GM12872 (cell line): ENCODE measurements at regions not wholly inside any gene's neighbourhood (a gene's known extent, or its start where the extent isn't known, plus 50 kb on each side); places are given as distances from the start of the nearest gene placed in this dataset.

ENCODE experiments used
- TF ChIP-seq, protein P1 (sequence below): IDR thresholded peaks from 3 replicates; pipeline ENCODE4 v1.5.1; 2011; ENCODE audit warnings: low read depth, mild to moderate bottlenecking, low read length, moderate library complexity; ENCODE audit not compliant: insufficient read depth

DNA sequence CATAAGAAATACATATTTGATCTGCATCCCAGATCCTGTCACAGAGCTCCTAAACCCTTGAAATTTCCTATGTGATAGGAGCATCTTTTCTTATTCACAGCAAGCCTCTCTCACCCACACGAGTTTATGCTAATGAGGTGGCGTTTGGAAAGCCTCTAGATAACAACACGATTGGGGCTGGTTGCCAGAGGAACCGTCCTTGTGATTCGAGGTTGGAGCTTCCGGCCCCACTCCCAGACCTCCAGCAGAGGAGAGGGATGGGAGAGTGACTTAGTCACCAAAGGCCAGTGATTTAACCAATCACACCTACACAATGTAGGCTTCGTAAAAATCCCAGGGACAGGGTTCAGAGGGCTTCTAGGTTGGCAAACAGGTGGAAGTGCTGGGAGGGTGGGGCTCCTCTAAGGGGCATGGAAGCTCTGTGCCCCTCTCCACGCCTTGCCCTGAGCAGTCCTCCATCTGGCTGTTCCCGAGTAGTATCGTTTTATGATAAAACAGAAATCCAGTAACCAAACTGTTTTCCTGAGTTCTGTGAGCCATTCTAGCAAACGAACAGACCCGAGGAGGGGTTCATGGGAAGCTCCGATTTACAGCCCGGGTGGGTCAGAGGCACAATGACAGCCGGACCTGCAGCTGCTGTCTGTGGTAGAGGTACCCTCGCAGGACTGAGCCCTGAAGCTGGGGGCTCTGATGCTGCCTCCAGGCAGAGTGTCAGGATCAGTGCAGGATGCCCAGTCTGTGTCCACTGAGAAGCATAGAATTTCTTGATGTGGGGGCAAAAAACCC lies 238.1 kb upstream of the ARID1B start:
- TF ChIP-seq, protein P1, sequence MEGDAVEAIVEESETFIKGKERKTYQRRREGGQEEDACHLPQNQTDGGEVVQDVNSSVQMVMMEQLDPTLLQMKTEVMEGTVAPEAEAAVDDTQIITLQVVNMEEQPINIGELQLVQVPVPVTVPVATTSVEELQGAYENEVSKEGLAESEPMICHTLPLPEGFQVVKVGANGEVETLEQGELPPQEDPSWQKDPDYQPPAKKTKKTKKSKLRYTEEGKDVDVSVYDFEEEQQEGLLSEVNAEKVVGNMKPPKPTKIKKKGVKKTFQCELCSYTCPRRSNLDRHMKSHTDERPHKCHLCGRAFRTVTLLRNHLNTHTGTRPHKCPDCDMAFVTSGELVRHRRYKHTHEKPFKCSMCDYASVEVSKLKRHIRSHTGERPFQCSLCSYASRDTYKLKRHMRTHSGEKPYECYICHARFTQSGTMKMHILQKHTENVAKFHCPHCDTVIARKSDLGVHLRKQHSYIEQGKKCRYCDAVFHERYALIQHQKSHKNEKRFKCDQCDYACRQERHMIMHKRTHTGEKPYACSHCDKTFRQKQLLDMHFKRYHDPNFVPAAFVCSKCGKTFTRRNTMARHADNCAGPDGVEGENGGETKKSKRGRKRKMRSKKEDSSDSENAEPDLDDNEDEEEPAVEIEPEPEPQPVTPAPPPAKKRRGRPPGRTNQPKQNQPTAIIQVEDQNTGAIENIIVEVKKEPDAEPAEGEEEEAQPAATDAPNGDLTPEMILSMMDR = no peak

DNA sequence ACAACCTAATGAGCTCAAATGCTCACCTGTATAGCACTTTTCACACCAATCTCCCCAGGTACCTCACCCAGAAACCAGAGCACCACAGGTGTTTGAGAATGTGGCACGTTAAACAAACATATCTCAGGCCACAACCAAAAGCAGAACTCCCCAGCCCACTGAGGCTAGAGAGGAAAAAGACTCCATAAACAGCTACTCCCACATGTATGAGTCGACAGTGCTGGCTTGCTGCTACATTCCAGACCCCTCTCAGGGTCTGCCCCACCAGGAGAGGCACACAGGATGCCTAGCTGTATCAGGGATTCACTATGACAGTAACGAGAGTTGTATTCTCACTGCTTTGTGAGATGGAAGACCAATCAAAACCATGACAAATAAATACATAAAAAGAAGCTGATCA lies 242.6 kb upstream of the ARID1B start:
- TF ChIP-seq, protein P1 = no peak

DNA sequence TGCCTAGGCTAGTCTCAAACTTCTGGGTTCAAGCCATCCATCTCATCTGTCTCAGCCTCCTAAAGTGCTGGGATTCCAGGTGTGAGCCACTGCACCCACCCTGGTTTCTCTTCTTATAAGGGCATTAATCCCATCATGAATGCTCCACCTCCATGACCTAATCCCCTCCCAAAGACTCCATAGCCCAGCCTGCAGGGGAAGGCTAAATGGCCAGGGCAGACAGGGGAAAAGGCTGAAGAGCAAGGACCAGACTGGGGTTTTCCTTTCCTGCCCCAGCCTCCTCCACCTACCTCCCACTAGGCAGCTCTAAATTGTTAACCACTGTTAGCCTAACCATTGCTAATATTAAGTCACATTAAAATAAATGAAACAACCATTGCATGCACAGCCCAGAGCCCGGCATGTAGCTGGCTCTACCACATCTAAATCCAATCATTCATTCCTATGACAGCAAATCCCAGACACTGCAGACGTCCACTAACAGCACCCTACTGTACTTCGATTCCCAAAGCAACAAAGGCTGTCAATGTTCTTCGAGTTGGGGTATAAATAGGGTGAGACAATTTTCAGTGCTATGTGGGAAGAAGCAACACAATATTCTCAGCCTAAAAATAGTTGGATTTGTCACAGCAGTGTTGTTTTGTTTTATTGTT lies 243.2 kb upstream of the ARID1B start:
- TF ChIP-seq, protein P1 = no peak

DNA sequence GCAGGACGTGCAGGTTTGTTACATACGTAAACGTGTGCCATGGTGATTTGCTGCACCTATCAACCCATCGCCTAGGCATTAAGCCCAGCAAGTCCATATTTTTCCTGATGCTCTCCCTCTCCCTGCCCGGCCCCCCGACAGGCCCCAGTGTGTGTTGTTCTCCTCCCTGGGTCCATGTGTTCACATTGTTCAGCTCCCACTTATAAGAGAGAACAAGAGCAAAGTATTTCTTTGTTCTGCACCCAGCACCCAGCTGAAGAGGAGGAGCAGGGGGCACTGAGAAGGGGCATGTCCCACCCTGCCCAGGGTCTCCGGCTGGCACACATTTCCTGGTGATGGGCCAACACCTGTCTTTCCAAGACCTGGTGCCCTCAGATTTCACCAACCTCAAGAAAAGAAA lies 251.1 kb upstream of the ARID1B start:
- TF ChIP-seq, protein P1 = no peak

DNA sequence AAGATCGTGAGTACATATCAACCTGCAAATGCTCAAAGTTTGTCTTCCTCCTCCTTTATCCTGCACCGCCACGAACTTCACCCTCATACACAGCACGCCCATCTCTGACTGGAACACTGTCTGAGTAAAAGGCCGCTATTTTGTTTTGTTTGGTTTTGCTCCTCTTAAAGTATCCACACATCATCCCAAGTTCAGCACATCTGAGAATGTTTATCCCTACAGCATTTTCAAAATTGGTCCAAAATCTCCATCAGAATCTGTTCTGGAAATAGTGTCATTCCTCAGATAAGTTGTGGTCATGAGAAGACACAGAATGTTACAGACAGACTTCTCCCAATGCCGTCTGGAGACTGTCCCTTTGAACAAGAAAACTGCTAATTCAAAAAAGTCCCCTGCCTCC lies 251.6 kb upstream of the ARID1B start:
- TF ChIP-seq, protein P1 = no peak

DNA sequence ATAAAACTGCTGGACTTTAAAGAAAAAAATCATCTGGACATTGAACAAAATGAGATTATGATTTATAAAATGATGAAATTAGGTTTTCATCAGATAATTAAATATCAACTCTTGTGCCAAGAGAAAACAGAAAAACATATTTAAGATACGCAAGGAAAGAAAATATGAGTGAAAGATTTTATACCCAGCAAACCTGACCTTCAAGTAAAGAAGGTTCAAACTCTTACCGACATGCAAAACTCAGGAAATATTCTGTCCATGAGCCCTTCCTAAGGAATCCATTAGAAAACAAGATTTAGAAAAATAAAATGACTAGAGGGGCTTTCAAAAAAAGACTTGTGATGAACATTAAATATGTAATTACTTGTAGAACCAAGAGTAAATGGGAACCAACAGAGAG lies 257.2 kb upstream of the ARID1B start:
- TF ChIP-seq, protein P1 = no peak

DNA sequence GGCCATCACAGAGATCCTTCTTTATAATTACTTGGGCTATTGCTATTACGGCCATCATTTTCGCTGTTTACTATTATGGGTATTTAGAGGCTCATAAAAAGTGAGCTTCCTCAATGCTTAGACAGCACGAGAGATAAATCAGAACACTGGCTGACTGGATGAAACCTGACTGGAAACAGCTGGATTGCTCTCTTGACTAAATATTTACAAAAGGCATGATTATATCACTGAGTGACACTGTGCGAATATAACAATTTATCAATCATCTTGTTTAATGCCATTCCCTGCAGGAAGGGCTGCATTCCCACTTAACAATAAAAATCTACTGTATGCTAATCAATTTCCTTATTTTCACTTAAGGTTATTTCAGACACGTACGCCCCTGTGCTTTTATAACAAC lies 260.1 kb upstream of the ARID1B start:
- TF ChIP-seq, protein P1 = no peak
